Activated T-helper 1 cell treated with anti-CD3 and anti-CD28 coated beads, Interleukin-12 subunit alpha, Interleukin-12 subunit beta, Interleukin-2, Interleukin-4 antibody, amounts not matched to agents 30 ng/mL and 10 ng/mL and 1 ng/mL, durations not matched to agents 14 hours and 24 hours and 36 hours (primary cell): ENCODE measurements at regions not wholly inside any gene's neighbourhood (a gene's known extent, or its start where the extent isn't known, plus 50 kb on each side); places are given as distances from the start of the nearest gene placed in this dataset.

Experiments used
- DNase-seq: peaks from one replicate; pipeline ENCODE4 v3.0.0; 2021; ENCODE audit warnings: low spot score
- H3K27ac Mint-ChIP-seq: one replicate; pipeline ENCODE4 v1.8.0; 2021; ENCODE audit warnings: mild to moderate bottlenecking, mixed read lengths
- H3K27me3 Mint-ChIP-seq: one replicate; pipeline ENCODE4 v1.8.0; 2022; ENCODE audit warnings: mild to moderate bottlenecking, moderate library complexity, mixed read lengths; ENCODE audit not compliant: insufficient read depth
- H3K36me3 Mint-ChIP-seq: one replicate; pipeline ENCODE4 v1.8.0; 2021; ENCODE audit warnings: low read depth, mixed read lengths
- H3K4me1 Mint-ChIP-seq: one replicate; pipeline ENCODE4 v1.8.0; 2021; ENCODE audit warnings: low read depth, mixed read lengths
- H3K4me3 Mint-ChIP-seq: one replicate; pipeline ENCODE4 v1.8.0; 2021; ENCODE audit warnings: mild to moderate bottlenecking, moderate library complexity, mixed read lengths
- H3K9me3 Mint-ChIP-seq: one replicate; pipeline ENCODE4 v1.8.0; 2021; ENCODE audit warnings: mixed read lengths
- intact Hi-C: fragments of 100-400 bp; cut with micrococcal nuclease; formaldehyde crosslinking; loops from one replicate; pipeline ENCODE4 v1.15.1; 2024

- H3K4me1 Mint-ChIP-seq: no peaks in the 10 kb centered on the region
- no peak overlapping the region for H3K4me3 Mint-ChIP-seq
- no peaks in the 10 kb centered on the region for H3K36me3 Mint-ChIP-seq
- intact Hi-C loops: no loop called here
- H3K9me3 Mint-ChIP-seq: no peaks in the 10 kb centered on the region
- no peak overlapping the region for H3K27ac Mint-ChIP-seq
- H3K27me3 Mint-ChIP-seq: peaks cover 2% of the 10 kb centered on the region
- no peak for DNase-seq
Observed at GRCh38 chr1:112242470-112242869, 153.5 kb upstream of the CTTNBP2NL start.

GRCh38 chr1:112244131-112244530 is 151.9 kb upstream of the CTTNBP2NL start:
- Mint-ChIP-seq H3K4me3 (no peak overlapping the region), H3K36me3 (no peaks in the 10 kb centered on the region), H3K4me1 (no peaks in the 10 kb centered on the region), H3K27ac (no peak overlapping the region), H3K27me3 (no peaks in the 10 kb centered on the region), H3K9me3 (no peaks in the 10 kb centered on the region)
- DNase-seq: no peak
- intact Hi-C loops: no loop called here

GRCh38 chr1:112245114-112245513 is 150.9 kb upstream of the CTTNBP2NL start:
- intact Hi-C loops: no loop called here
- H3K4me1 Mint-ChIP-seq: no peaks in the 10 kb centered on the region

GRCh38 chr1:112247036-112247597 is 148.9 kb upstream of the CTTNBP2NL start:
- no peaks in the 10 kb centered on the region for H3K9me3 Mint-ChIP-seq
- no peak overlapping the region for H3K27ac Mint-ChIP-seq
- intact Hi-C loops: no loop called here
- no peak overlapping the region for H3K4me3 Mint-ChIP-seq
- no peaks in the 10 kb centered on the region for H3K27me3 Mint-ChIP-seq
- H3K4me1 Mint-ChIP-seq: no peaks in the 10 kb centered on the region
- DNase-seq: no peak
- no peaks in the 10 kb centered on the region for H3K36me3 Mint-ChIP-seq

More at GRCh38 chr1:112245114-112245513, 150.9 kb upstream of the CTTNBP2NL start:
- no peaks in the 10 kb centered on the region for H3K9me3 Mint-ChIP-seq
- H3K4me3 Mint-ChIP-seq: no peak overlapping the region
- H3K27me3 Mint-ChIP-seq: no peaks in the 10 kb centered on the region
- DNase-seq: no peak
- H3K36me3 Mint-ChIP-seq: no peaks in the 10 kb centered on the region
- H3K27ac Mint-ChIP-seq: no peak overlapping the region

DNA sequence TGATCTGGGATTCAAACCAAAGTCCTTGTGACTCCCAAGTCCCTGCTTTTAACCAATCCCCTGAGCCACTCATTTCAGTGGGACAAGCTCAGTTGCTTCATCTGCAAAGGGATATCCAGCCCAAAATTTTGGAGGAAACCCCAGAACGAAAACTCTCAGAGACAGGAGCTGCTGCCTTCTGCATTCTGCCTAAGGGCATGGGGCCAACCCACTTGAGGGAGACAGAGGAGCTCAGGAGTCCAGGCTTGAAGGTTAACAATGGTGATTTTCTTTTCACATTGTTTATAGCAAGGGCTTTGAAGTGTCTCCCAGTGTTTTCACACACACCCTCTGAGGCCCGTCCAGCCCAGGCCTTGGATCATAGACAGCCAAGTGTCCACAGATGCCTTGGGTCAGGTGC is 148.1 kb upstream of the CTTNBP2NL start:
- DNase-seq: no peak
- H3K27me3 Mint-ChIP-seq: no peaks in the 10 kb centered on the region
- no peak overlapping the region for H3K4me3 Mint-ChIP-seq
- no peaks in the 10 kb centered on the region for H3K36me3 Mint-ChIP-seq
- no peaks in the 10 kb centered on the region for H3K9me3 Mint-ChIP-seq
- intact Hi-C loops: no loop called here
- H3K4me1 Mint-ChIP-seq: no peaks in the 10 kb centered on the region
- no peak overlapping the region for H3K27ac Mint-ChIP-seq

DNA sequence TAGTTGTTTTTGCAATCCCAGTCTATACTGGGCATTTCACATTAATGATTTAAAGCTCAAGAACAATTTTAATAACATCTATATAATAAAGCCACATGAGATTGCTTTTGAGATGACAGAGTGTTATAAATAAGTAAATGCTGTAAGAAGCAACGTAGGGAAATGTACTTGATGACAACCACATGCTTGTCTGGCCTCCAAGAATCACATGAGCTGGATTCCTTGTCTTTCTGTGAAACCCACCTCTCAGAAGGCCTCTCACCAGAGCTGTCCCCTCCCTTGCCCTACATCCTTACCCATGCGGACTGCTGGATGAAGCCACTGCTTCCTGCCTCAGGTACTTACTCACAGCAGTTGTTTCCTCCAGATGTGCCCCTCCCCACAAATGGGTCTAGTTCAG is 145.1 kb upstream of the CTTNBP2NL start:
- H3K4me1 Mint-ChIP-seq: no peaks in the 10 kb centered on the region

GRCh38 chr1:112251766-112252506 is 144.1 kb upstream of the CTTNBP2NL start:
- no peak overlapping the region for H3K27ac Mint-ChIP-seq
- intact Hi-C loops: no loop called here
- H3K4me3 Mint-ChIP-seq: no peak overlapping the region
- no peaks in the 10 kb centered on the region for H3K36me3 Mint-ChIP-seq
- H3K9me3 Mint-ChIP-seq: no peaks in the 10 kb centered on the region
- DNase-seq: no peak
- no peaks in the 10 kb centered on the region for H3K4me1 Mint-ChIP-seq
- H3K27me3 Mint-ChIP-seq: peaks cover 3% of the 10 kb centered on the region

More for the DNA sequence above, 145.1 kb upstream of the CTTNBP2NL start:
- Mint-ChIP-seq H3K27ac (no peak overlapping the region), H3K27me3 (peaks cover 3% of the 10 kb centered on the region), H3K9me3 (no peaks in the 10 kb centered on the region), H3K36me3 (no peaks in the 10 kb centered on the region), H3K4me3 (no peak overlapping the region)
- intact Hi-C loops: no loop called here
- no peak for DNase-seq

DNA sequence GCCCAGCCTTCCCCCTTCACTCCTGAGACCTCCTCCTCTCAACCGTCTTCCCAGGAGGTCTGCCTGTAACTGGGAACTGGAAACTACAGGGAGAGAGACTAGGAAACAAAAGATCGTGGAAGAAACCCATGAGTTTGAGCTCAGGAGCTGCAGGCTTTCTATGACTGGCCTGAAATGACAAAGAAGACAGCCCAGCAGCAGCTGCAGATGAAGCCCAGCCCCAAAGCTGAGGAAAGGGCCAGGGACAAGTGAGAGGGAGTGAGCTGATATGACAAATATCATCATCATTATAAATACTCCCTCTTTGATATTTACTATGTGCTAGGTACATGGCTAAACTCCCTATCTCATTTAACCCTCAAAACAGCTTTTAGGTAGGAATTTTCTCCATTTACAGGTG is 142.6 kb upstream of the CTTNBP2NL start:
- H3K9me3 Mint-ChIP-seq: no peaks in the 10 kb centered on the region
- DNase-seq: no peak
- H3K4me1 Mint-ChIP-seq: no peaks in the 10 kb centered on the region
- H3K27me3 Mint-ChIP-seq: peaks cover 3% of the 10 kb centered on the region
- intact Hi-C loops: no loop called here
- H3K27ac Mint-ChIP-seq: no peak overlapping the region
- no peaks in the 10 kb centered on the region for H3K36me3 Mint-ChIP-seq
- H3K4me3 Mint-ChIP-seq: no peak overlapping the region

GRCh38 chr1:112255080-112255479 is 140.9 kb upstream of the CTTNBP2NL start:
- H3K4me3 Mint-ChIP-seq: no peak overlapping the region
- intact Hi-C loops: no loop called here
- no peaks in the 10 kb centered on the region for H3K36me3 Mint-ChIP-seq
- DNase-seq: no peak
- no peaks in the 10 kb centered on the region for H3K9me3 Mint-ChIP-seq
- H3K27ac Mint-ChIP-seq: no peak overlapping the region
- H3K27me3 Mint-ChIP-seq: peaks cover 6% of the 10 kb centered on the region
- no peaks in the 10 kb centered on the region for H3K4me1 Mint-ChIP-seq

DNA sequence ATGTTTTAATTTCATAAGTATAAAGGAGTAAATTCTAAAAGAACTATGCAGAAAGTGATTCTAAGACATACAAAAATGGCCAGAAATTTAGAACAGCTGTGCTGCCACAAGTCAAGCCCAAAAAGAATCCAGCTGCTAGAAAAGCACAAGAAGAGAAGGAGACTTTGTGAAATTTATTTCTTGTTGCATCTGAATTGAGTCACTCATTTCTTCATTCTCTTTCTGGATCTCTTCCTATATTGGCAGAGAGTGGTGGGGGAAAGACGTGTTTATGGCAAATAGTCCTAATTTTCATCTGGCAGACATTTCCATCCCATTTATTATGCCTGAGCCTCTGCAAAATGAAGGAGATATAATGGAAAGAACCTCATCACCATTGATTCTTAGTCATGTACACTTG is 139.6 kb upstream of the CTTNBP2NL start:
- no peak for DNase-seq
- H3K4me3 Mint-ChIP-seq: no peak overlapping the region
- H3K9me3 Mint-ChIP-seq: no peaks in the 10 kb centered on the region
- H3K4me1 Mint-ChIP-seq: no peaks in the 10 kb centered on the region
- no peak overlapping the region for H3K27ac Mint-ChIP-seq
- H3K27me3 Mint-ChIP-seq: peaks cover 7% of the 10 kb centered on the region
- intact Hi-C loops: no loop called here
- H3K36me3 Mint-ChIP-seq: no peaks in the 10 kb centered on the region

DNA sequence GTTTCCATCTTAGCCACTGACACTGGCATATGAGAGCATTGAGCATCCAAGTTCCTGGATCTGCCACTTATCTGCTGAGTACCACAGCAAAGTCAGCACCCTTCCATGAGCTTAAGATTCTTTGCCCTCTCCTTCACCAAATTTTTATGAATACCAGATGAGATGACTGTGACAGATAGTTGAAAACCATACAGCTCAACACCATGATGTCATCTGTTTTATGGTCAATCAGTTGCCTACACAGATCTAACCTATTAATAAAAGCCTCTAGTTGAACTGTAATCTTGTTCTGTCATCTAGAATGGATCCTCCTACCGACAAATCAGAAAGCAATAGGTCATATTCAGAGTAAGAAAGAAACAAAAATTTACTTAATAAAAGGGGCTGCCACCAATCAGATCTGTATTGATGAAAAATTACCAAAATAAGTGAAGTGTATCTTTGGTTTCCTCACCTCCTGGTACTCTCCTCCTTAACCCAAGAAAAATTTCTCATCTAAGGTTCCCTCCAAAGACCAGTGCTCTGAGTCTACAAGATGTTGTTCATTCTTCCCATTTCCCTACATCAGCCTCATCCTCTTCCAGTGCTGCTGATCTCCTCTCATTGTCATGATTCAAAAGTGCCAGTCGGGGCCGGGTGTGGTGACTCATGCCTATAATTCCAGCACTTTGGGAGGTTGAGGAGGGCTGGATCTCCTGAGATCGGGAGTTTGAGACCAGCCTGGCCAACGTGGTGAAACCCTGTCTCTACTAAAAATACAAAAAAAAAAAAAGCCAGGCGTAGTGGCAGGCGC is 138.8 kb upstream of the CTTNBP2NL start:
- peaks cover 8% of the 10 kb centered on the region for H3K27me3 Mint-ChIP-seq
- H3K9me3 Mint-ChIP-seq: no peaks in the 10 kb centered on the region
- H3K27ac Mint-ChIP-seq: no peak overlapping the region
- H3K36me3 Mint-ChIP-seq: no peaks in the 10 kb centered on the region
- H3K4me1 Mint-ChIP-seq: no peaks in the 10 kb centered on the region
- intact Hi-C loops: no loop called here
- H3K4me3 Mint-ChIP-seq: no peak overlapping the region
- no peak for DNase-seq

DNA sequence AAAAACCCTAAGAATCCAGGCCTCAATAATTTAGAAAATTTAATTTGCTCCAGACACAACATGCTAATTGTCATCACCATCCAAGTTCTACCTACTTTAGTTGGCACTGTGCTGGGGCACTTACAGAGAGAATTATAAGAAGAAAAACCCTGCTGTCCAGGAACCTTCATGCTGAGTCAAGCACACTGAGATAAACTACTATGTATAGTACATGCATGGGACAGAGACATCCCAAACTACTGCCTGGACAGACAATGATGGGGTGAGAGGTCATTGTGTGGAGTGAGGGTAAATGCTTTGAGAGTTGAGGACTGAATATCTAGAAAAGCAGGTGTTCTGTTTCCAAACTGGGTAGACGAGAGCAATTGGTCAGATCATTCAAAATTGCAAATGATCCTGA is 135.3 kb upstream of the CTTNBP2NL start:
- Mint-ChIP-seq H3K27ac (no peak overlapping the region), H3K9me3 (no peaks in the 10 kb centered on the region), H3K4me1 (no peaks in the 10 kb centered on the region), H3K4me3 (no peak overlapping the region), H3K27me3 (peaks cover 8% of the 10 kb centered on the region), H3K36me3 (no peaks in the 10 kb centered on the region)
- DNase-seq: no peak
- intact Hi-C loops: no loop called here

- no peaks in the 10 kb centered on the region for H3K36me3 Mint-ChIP-seq
- H3K27ac Mint-ChIP-seq: no peak overlapping the region
- no peak for DNase-seq
- no peaks in the 10 kb centered on the region for H3K9me3 Mint-ChIP-seq
- intact Hi-C loops: no loop called here
- H3K4me1 Mint-ChIP-seq: no peaks in the 10 kb centered on the region
- H3K27me3 Mint-ChIP-seq: peaks cover 10% of the 10 kb centered on the region
- H3K4me3 Mint-ChIP-seq: no peak overlapping the region
Observed at GRCh38 chr1:112262316-112262715, 133.7 kb upstream of the CTTNBP2NL start.
